Omental fat pad (tissue), 3 donors: ENCODE measurements at regions not wholly inside any gene's neighbourhood (a gene's known extent, or its start where the extent isn't known, plus 50 kb on each side); places are given as distances from the start of the nearest gene placed in this dataset.
"Not testable (repeated sequence)": the region's sequence is repeated elsewhere in the genome, so short reads cannot be mapped to it uniquely, and the experiment has no call there.

Experiments used
- ATAC-seq: fragments of 150-250 bp; one replicate; pipeline ENCODE4 v1.9.1; 2016; ENCODE audit warnings: mild to moderate bottlenecking, moderate library complexity; ENCODE audit not compliant: low FRiP score
- DNase-seq: peaks from one replicate; pipeline ENCODE4 v3.0.0-alpha.2; 2019; ENCODE audit warnings: low spot score
- TF ChIP-seq, protein P1 (sequence below), 3 donors: fragments of 450-650 bp; IDR thresholded peaks; one replicate each; pipeline ENCODE4 v1.5.1; 2016 to 2017; ENCODE audit warnings: antibody characterized with exemption in 3 of 3, mild to moderate bottlenecking in 3 of 3, moderate library complexity in 2 of 3

DNA sequence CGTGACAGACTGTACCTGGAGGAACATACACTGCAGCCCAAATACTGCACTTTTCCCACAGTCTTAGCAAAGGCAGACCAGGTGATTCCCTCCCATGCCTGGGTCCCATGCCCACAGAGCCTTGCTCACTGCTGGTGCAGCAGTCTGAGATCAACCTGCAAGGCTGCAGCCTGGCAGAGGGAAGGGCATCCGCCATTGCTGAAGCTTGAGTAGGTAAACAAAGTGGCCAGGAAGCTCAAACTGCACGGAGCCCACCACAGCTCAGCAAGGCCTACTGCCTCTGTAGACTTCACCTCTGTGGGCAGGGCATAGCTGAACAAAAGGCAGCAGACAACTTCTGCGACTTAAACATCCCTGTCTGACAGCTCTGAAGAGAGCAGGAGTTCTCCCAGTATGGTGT, 597.8 kb upstream of the MBL2 start:
- DNase-seq = no peak
- ATAC-seq = no peak
- TF ChIP-seq, protein P1, sequence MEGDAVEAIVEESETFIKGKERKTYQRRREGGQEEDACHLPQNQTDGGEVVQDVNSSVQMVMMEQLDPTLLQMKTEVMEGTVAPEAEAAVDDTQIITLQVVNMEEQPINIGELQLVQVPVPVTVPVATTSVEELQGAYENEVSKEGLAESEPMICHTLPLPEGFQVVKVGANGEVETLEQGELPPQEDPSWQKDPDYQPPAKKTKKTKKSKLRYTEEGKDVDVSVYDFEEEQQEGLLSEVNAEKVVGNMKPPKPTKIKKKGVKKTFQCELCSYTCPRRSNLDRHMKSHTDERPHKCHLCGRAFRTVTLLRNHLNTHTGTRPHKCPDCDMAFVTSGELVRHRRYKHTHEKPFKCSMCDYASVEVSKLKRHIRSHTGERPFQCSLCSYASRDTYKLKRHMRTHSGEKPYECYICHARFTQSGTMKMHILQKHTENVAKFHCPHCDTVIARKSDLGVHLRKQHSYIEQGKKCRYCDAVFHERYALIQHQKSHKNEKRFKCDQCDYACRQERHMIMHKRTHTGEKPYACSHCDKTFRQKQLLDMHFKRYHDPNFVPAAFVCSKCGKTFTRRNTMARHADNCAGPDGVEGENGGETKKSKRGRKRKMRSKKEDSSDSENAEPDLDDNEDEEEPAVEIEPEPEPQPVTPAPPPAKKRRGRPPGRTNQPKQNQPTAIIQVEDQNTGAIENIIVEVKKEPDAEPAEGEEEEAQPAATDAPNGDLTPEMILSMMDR (IDR thresholded peaks at IDR 0.05) = no peak

DNA sequence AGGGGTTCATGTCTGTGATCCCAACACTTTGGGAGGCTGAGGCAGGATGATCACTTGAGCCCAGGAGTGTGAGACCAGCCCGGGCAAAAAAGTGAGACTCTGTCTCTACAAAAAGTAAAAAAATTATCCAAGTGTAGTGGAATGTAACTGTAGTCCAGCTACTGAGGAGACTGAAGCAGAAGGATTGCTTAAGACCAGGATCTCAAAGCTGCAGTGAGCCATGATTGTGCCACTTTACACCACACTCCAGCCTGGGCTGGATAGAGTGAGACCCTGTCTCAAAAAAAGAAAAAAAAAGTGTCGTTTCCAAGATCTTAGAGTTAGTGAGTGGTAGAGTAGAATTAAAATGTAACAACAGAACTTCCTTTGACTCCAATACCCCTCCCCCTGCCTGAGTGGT, 589.4 kb upstream of the MBL2 start:
- ATAC-seq = no peak
- TF ChIP-seq, protein P1 (IDR thresholded peaks at IDR 0.05) = no peak

DNA sequence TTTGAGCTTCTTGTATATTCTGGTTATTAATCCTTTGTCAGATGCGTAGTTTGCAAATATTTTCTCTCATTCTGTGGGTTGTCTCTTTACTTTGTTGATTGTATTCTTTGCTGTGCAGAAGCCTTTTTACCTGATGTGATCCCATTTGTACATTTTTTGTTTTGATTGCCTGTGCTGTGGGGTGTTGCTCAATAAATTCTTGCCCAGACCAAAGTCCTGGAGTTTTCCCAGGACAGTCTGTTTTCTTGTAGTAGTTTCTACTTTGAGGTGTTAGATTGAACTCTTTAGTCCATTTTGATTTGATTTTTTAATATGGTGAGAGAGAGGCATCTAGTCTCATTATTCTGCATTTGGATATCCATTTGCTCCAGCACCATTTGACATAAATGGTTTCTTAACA, 588.7 kb upstream of the MBL2 start:
- ATAC-seq (no peak), DNase-seq (no peak)
- TF ChIP-seq, protein P1 (IDR thresholded peaks at IDR 0.05) = no peak

More for the DNA sequence above, 589.4 kb upstream of the MBL2 start:
- no peak for DNase-seq

DNA sequence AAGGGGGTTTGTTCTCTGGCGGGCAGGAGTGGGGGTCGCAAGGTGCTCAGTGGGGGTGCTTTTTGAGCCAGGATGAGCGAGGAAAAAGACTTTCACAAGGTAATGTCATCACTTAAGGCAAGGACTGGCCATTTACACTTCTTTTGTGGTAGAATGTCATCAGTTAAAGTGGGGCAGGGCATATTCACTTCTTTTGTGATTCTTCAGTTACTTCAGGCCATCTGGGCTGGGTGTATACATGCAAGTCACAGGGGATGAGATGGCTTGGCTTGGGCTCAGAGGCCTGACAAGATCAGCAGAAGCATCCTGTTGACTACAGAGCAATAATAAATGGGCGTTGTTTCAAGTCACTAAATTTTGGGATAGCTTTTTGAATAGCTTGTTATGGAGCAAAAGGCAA, 586.4 kb upstream of the MBL2 start:
- DNase-seq = not testable (repeated sequence)

DNA sequence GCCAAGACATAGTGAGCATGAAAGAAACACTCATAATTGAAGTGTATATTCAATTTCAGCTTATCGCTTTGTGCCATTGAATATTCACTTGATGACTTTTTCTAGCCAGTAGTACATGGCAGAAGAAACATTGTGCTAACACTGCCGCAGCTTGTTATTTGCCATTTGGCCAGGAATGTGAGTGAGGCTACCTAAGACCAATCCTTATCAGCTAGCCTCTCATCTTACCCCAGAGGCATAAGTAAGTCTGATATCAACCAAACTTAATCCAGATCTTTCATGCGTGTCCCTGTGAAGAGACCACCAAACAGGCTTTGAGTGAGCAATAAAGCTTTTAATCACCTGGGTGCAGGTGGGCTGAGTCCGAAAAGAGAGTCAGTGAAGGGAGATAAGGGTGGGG, 586.0 kb upstream of the MBL2 start:
- DNase-seq (no peak), ATAC-seq (no peak)
- TF ChIP-seq, protein P1 (IDR thresholded peaks at IDR 0.05) = no peak

More for the DNA sequence above, 586.4 kb upstream of the MBL2 start:
- ATAC-seq = not testable (repeated sequence)

DNA sequence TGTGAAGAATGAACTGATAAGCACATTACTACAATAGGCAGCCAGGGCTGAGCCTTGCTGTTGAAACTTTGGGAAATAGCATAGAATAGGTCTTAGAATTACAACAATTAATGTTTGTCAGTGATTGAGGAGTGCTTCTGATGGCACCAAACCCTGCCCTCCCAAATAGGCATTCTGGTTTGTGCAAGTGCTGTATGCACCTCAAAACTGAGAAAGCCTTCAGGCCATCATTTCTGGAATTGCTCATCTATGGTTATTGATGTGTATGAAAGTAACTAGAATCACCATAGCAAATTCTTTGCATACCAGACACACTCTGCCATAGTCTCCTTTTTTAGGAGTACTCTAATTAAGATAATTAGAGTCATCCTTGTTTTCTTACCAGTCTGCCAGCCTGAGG, 585.0 kb upstream of the MBL2 start:
- TF ChIP-seq, protein P1 (IDR thresholded peaks at IDR 0.05) = no peak
- no peak for ATAC-seq

DNA sequence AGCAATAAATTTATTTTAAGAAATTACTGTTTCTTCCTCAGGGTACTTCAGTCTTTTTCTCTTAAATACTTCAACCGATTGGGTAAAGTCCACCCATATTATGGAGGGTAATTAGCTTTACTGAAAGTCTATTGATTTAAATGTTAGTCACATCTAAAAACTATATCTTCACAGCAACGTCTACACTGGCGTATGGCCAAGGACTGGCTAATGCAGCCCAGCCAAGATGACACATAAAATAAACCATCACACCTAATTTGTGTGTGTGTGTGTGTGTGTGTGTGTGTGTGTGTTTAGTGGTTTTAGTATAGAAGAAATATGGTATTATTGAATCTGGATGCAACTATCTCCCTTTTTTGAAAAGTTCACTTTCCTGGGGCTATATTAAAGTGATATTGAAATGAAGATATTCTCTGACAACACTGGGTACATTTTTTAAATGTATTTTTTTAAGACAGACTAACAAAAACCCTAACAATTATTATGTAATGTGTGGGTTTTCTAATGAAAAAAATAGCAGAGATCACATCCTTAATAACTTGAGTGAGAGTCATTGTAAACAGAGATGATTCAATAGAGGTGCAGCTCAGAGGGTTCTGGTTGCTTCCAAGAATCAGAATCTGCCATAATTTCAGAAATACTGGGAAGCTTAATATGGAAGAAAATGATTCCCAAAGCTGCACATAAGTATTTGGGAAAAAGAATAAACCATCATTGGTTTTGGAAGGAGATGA, 584.2 kb upstream of the MBL2 start:
- ATAC-seq = no peak
- TF ChIP-seq, protein P1 (IDR thresholded peaks at IDR 0.05) = no peak
- no peak for DNase-seq

More for the DNA sequence above, 585.0 kb upstream of the MBL2 start:
- DNase-seq = no peak

DNA sequence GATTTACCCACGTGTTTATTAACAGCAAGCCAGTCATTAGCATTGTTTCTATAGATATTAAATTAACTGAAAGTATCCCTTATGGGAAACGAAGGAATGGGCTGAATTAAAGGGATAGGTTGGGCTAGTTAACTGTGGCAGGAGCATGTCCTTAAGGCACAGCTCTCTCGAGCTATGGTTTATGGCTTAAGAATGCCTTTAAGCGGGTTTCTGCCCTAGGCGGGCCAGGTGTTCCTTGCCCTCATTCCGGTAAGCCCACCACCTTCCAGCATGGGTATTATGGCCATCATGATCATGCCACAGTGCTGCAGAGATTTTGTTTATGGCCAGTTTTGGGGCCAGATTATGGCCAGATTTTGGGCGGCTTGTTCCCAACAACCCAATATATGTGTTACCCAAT, 569.9 kb upstream of the MBL2 start:
- not testable (repeated sequence) for ATAC-seq, DNase-seq

DNA sequence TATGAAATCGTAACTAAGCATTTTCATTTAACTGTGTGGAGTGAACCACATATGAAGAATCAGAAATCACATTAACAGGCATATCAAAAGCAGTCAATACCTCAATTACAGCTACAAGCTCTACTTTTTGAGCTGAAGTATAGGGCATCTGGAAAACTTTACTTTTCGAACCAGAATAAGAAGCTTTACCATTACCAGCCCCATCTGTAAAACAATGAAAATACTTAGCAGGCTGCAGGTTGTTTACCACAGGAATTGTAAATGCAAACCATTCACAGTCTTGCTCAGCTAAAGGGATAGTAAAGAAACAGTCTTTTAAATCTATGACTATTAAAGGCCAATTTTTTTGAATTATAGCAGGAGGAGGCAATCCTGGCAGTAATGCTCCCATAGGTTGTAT, 565.6 kb upstream of the MBL2 start:
- ATAC-seq, DNase-seq: not testable (repeated sequence)

DNA sequence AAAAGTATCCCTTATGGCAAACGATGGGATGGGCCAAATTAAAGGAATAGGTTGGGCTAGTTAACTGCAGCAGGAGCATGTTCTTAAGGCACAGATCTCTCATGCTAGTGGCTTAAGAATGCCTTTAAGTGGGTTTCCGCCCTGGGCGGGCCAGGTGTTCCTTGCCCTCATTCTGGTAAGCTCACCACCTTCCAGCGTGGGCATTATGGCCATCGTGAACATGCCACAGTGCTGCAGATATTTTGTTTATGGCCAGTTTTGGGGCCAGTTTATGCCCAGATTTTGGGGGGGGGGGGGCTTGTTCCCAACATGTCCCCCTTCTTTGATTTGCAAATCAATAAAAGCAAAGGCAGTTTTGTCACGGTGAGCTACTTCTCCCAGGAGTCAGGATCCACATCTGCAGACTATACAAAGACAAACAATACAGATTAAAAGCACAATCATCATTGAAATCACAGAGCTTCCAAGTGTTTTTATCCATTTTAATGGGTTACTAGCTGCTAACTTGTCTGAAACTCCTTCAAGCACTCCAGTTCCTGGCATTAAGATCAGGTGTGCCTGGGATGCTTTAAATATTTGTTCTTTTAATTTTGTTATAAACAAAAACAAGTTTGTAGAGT, 563.3 kb upstream of the MBL2 start:
- DNase-seq, ATAC-seq: not testable (repeated sequence)
